GM23338 (cell line): ENCODE measurements at regions not wholly inside any gene's neighbourhood (a gene's known extent, or its start where the extent isn't known, plus 50 kb on each side); places are given as distances from the start of the nearest gene placed in this dataset.
A peak's percentile ranks its signal among the peaks of the same experiment; 100 is the strongest.

Source experiments
- ATAC-seq: fragments of 200-7000 bp; cut with Tn5 transposase; 3 replicates; pipeline ENCODE4 v1.9.1; 2020
- DNase-seq: peaks from one replicate; pipeline ENCODE4 v3.0.0-alpha.2; 2015; ENCODE audit warnings: low spot score
- H2AFZ ChIP-seq: fragments of 200-600 bp; sonication (generic); 2 replicates; pipeline ENCODE4 v1.8.0; 2016; ENCODE audit warnings: antibody characterized with exemption, mild to moderate bottlenecking, moderate library complexity
- H3F3A ChIP-seq: fragments of 200-600 bp; sonication (generic); replicated peaks from 2 replicates; pipeline ENCODE4 v1.8.0; 2017; ENCODE audit warnings: antibody characterized with exemption, mixed run types, low read depth
- H3K27ac ChIP-seq: fragments of 200-600 bp; sonication (generic); 2 replicates; pipeline ENCODE4 v1.6.1; 2016; ENCODE audit warnings: low read depth
- H3K27me3 ChIP-seq: fragments of 200-600 bp; sonication (generic); 2 replicates; pipeline ENCODE4 v1.8.0; 2016; ENCODE audit warnings: mild to moderate bottlenecking, mixed run types, moderate library complexity; ENCODE audit not compliant: insufficient read depth
- H3K36me3 ChIP-seq: fragments of 200-600 bp; sonication (generic); 2 replicates; pipeline ENCODE4 v1.8.0; 2016; ENCODE audit warnings: mild to moderate bottlenecking; ENCODE audit not compliant: insufficient read depth
- H3K4me1 ChIP-seq: fragments of 200-600 bp; sonication (generic); 2 replicates; pipeline ENCODE4 v1.8.0; 2016; ENCODE audit warnings: mild to moderate bottlenecking, moderate library complexity; ENCODE audit not compliant: insufficient read depth
- H3K4me2 ChIP-seq: fragments of 200-600 bp; sonication (generic); 2 replicates; pipeline ENCODE4 v1.7.1; 2017; ENCODE audit warnings: mixed run types
- H3K4me3 ChIP-seq: fragments of 200-600 bp; sonication (generic); 2 replicates; pipeline ENCODE4 v1.6.1; 2016; ENCODE audit warnings: mixed run types
- H3K79me2 ChIP-seq: fragments of 200-600 bp; sonication (generic); replicated peaks from 2 replicates; pipeline ENCODE4 v1.8.0; 2017; ENCODE audit warnings: mild to moderate bottlenecking; ENCODE audit not compliant: insufficient read depth
- H3K9me2 ChIP-seq: fragments of 200-600 bp; sonication (generic); 2 replicates; pipeline ENCODE4 v1.8.0; 2017; ENCODE audit not compliant: insufficient read depth
- H4K20me1 ChIP-seq: fragments of 200-600 bp; sonication (generic); replicated peaks from 2 replicates; pipeline ENCODE4 v1.8.0; 2017; ENCODE audit warnings: mild to moderate bottlenecking; ENCODE audit not compliant: insufficient read depth
- H3K27ac Mint-ChIP-seq: 2 replicates; pipeline ENCODE4 v1.8.0; 2020; ENCODE audit warnings: inconsistent platforms, mild to moderate bottlenecking, moderate library complexity, mixed read lengths
- H3K27me3 Mint-ChIP-seq: 3 replicates; pipeline ENCODE4 v1.8.0; 2022; ENCODE audit warnings: low read depth, mild to moderate bottlenecking, moderate library complexity, mixed read lengths, inconsistent platforms; ENCODE audit not compliant: insufficient read depth, poor library complexity
- H3K36me3 Mint-ChIP-seq: 3 replicates; pipeline ENCODE4 v1.8.0; 2021; ENCODE audit warnings: low read depth, mild to moderate bottlenecking, inconsistent platforms, moderate library complexity, mixed read lengths
- H3K4me1 Mint-ChIP-seq: 3 replicates; pipeline ENCODE4 v1.8.0; 2020; ENCODE audit warnings: mild to moderate bottlenecking, inconsistent platforms, mixed read lengths
- H3K4me3 Mint-ChIP-seq: 3 replicates; pipeline ENCODE4 v1.8.0; 2021; ENCODE audit warnings: moderate library complexity, mild to moderate bottlenecking, inconsistent platforms, mixed read lengths
- H3K9me3 Mint-ChIP-seq: 3 replicates; pipeline ENCODE4 v1.8.0; 2020; ENCODE audit warnings: moderate library complexity, mild to moderate bottlenecking, inconsistent platforms, mixed read lengths
- POLR2AphosphoS5 ChIP-seq: IDR thresholded peaks from 2 replicates; pipeline ENCODE4 v1.6.1; 2016; ENCODE audit warnings: antibody characterized with exemption, low read depth
- STAT1 ChIP-seq: IDR thresholded peaks from one replicate; pipeline ENCODE4 v1.6.1; 2016; ENCODE audit warnings: antibody characterized with exemption; ENCODE audit not compliant: unreplicated experiment
- ZNF114 ChIP-seq: fragments of 250-450 bp; sonication (Bioruptor Pico); IDR thresholded peaks from 2 replicates; pipeline ENCODE4 v1.5.0; 2020; ENCODE audit warnings: mild to moderate bottlenecking, moderate library complexity
- TF ChIP-seq, protein P1 (sequence below): IDR thresholded peaks from 2 replicates; pipeline ENCODE4 v1.6.1; 2016; ENCODE audit warnings: antibody characterized with exemption
- TF ChIP-seq, protein P2 (sequence below): fragments of 250-450 bp; sonication (Bioruptor Pico); IDR thresholded peaks from 2 replicates; pipeline ENCODE4 v1.5.0; 2020; ENCODE audit warnings: mild to moderate bottlenecking, moderate library complexity
- TF ChIP-seq, protein P3 (sequence below), 2 experiments: fragments of 200-600 bp in 1 of 2; sonication (generic) in 1 of 2; conservative IDR thresholded peaks; 2 replicates each; pipeline versions ENCODE4 v1.5.1 to v1.6.1; 2016 to 2017; ENCODE audit warnings: antibody characterized with exemption in 2 of 2, low read depth in 2 of 2, mild to moderate bottlenecking in 2 of 2, moderate library complexity in 1 of 2

DNA sequence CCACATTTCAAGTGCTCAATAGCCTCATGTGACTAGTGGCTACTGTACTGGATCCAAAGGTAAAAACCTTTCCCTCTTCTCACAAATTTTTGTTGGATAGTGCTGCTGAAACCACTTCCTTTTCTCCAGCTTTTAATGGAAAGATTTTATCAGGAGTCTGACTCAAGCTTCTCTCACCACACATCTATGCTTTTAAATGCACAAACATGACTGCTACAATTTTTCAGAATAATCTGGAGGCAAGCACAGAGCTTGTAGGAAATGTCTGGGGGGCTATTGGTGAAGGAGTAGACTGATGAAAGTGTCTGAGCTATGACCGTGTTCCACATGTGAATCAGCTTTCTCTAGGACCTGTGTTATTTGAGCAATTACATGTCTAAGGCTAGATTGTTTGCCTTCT, 101.1 kb upstream of the FAT3 start:
- Histone ChIP-seq H3K27ac (no peak overlapping the region), H3K36me3 (no peaks in the 10 kb centered on the region), H3F3A (no peaks in the 10 kb centered on the region), H3K27me3 (no peaks in the 10 kb centered on the region), H3K9me2 (peaks cover 5% of the 10 kb centered on the region; the same call in 1 of the 2 replicates), H3K4me3 (no peak overlapping the region), H4K20me1 (no peaks in the 10 kb centered on the region), H3K79me2 (no peaks in the 10 kb centered on the region), H3K4me2 (no peak overlapping the region), H3K4me1 (no peaks in the 10 kb centered on the region; the same call in 1 of the 2 replicates), H2AFZ (peak overlapping the region; percentile 57; the same call in 1 of the 2 replicates)
- H3K36me3 Mint-ChIP-seq: no peaks in the 10 kb centered on the region
- H3K27ac Mint-ChIP-seq: no peak overlapping the region
- H3K9me3 Mint-ChIP-seq: no peaks in the 10 kb centered on the region; the same call in 2 of the 3 replicates
- H3K27me3 Mint-ChIP-seq: no peaks in the 10 kb centered on the region
- peaks cover 7% of the 10 kb centered on the region for H3K4me1 Mint-ChIP-seq
- no peak for DNase-seq
- H3K4me3 Mint-ChIP-seq: no peak overlapping the region
- ATAC-seq: no peak
- TF ChIP-seq, protein P1, sequence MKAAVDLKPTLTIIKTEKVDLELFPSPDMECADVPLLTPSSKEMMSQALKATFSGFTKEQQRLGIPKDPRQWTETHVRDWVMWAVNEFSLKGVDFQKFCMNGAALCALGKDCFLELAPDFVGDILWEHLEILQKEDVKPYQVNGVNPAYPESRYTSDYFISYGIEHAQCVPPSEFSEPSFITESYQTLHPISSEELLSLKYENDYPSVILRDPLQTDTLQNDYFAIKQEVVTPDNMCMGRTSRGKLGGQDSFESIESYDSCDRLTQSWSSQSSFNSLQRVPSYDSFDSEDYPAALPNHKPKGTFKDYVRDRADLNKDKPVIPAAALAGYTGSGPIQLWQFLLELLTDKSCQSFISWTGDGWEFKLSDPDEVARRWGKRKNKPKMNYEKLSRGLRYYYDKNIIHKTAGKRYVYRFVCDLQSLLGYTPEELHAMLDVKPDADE: no peak

DNA sequence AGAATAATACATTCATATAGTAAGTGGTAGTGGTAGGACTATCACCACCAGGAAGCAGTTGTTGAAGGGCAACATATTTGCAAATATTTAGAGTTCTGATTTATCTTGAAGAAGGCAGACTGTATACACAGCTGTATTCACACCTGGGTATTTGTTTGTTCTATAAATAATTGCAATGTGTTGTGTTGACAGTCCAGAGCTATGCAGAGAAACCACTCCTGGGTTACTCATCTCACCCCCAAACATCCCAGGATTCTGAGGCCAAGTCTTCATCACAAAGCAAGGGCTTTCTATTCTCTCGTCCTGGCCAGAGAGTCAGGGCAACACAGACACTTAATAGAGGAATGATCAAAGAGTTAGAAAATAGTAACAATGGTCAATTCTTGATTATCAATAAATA, 102.1 kb upstream of the FAT3 start:
- no peaks in the 10 kb centered on the region for H3F3A ChIP-seq
- Mint-ChIP-seq H3K4me3 (no peak overlapping the region), H3K27ac (no peak overlapping the region), H3K9me3 (no peaks in the 10 kb centered on the region; the same call in 2 of the 3 replicates), H3K36me3 (no peaks in the 10 kb centered on the region), H3K4me1 (peaks cover 7% of the 10 kb centered on the region), H3K27me3 (no peaks in the 10 kb centered on the region)
- DNase-seq (no peak), ATAC-seq (no peak)
- no peaks in the 10 kb centered on the region for H3K36me3 ChIP-seq
- H2AFZ ChIP-seq: no peak overlapping the region
- H3K9me2 ChIP-seq: peaks cover 5% of the 10 kb centered on the region; the same call in 1 of the 2 replicates
- H3K79me2 ChIP-seq: no peaks in the 10 kb centered on the region
- no peak overlapping the region for H3K4me2 ChIP-seq
- no peaks in the 10 kb centered on the region for H3K27me3 ChIP-seq
- no peak overlapping the region for H3K27ac ChIP-seq
- TF ChIP-seq, protein P2, sequence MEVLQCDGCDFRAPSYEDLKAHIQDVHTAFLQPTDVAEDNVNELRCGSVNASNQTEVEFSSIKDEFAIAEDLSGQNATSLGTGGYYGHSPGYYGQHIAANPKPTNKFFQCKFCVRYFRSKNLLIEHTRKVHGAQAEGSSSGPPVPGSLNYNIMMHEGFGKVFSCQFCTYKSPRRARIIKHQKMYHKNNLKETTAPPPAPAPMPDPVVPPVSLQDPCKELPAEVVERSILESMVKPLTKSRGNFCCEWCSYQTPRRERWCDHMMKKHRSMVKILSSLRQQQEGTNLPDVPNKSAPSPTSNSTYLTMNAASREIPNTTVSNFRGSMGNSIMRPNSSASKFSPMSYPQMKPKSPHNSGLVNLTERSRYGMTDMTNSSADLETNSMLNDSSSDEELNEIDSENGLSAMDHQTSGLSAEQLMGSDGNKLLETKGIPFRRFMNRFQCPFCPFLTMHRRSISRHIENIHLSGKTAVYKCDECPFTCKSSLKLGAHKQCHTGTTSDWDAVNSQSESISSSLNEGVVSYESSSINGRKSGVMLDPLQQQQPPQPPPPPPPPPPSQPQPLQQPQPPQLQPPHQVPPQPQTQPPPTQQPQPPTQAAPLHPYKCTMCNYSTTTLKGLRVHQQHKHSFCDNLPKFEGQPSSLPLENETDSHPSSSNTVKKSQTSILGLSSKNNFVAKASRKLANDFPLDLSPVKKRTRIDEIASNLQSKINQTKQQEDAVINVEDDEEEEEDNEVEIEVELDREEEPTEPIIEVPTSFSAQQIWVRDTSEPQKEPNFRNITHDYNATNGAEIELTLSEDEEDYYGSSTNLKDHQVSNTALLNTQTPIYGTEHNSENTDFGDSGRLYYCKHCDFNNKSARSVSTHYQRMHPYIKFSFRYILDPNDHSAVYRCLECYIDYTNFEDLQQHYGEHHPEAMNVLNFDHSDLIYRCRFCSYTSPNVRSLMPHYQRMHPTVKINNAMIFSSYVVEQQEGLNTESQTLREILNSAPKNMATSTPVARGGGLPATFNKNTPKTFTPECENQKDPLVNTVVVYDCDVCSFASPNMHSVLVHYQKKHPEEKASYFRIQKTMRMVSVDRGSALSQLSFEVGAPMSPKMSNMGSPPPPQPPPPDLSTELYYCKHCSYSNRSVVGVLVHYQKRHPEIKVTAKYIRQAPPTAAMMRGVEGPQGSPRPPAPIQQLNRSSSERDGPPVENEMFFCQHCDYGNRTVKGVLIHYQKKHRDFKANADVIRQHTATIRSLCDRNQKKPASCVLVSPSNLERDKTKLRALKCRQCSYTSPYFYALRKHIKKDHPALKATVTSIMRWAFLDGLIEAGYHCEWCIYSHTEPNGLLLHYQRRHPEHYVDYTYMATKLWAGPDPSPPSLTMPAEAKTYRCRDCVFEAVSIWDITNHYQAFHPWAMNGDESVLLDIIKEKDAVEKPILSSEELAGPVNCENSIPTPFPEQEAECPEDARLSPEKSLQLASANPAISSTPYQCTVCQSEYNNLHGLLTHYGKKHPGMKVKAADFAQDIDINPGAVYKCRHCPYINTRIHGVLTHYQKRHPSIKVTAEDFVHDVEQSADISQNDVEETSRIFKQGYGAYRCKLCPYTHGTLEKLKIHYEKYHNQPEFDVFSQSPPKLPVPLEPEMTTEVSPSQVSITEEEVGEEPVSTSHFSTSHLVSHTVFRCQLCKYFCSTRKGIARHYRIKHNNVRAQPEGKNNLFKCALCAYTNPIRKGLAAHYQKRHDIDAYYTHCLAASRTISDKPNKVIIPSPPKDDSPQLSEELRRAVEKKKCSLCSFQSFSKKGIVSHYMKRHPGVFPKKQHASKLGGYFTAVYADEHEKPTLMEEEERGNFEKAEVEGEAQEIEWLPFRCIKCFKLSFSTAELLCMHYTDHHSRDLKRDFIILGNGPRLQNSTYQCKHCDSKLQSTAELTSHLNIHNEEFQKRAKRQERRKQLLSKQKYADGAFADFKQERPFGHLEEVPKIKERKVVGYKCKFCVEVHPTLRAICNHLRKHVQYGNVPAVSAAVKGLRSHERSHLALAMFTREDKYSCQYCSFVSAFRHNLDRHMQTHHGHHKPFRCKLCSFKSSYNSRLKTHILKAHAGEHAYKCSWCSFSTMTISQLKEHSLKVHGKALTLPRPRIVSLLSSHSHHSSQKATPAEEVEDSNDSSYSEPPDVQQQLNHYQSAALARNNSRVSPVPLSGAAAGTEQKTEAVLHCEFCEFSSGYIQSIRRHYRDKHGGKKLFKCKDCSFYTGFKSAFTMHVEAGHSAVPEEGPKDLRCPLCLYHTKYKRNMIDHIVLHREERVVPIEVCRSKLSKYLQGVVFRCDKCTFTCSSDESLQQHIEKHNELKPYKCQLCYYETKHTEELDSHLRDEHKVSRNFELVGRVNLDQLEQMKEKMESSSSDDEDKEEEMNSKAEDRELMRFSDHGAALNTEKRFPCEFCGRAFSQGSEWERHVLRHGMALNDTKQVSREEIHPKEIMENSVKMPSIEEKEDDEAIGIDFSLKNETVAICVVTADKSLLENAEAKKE: no peak
- no peak for TF ChIP-seq ZNF114 (CRISPR knock-in tag)
- TF ChIP-seq POLR2AphosphoS5: no peak
- TF ChIP-seq STAT1: no peak
- TF ChIP-seq, protein P3, sequence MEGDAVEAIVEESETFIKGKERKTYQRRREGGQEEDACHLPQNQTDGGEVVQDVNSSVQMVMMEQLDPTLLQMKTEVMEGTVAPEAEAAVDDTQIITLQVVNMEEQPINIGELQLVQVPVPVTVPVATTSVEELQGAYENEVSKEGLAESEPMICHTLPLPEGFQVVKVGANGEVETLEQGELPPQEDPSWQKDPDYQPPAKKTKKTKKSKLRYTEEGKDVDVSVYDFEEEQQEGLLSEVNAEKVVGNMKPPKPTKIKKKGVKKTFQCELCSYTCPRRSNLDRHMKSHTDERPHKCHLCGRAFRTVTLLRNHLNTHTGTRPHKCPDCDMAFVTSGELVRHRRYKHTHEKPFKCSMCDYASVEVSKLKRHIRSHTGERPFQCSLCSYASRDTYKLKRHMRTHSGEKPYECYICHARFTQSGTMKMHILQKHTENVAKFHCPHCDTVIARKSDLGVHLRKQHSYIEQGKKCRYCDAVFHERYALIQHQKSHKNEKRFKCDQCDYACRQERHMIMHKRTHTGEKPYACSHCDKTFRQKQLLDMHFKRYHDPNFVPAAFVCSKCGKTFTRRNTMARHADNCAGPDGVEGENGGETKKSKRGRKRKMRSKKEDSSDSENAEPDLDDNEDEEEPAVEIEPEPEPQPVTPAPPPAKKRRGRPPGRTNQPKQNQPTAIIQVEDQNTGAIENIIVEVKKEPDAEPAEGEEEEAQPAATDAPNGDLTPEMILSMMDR (conservative IDR thresholded peaks at IDR 0.05; ENCODE audit: low read depth in 2 of 2): no peak
- H4K20me1 ChIP-seq: no peaks in the 10 kb centered on the region
- no peak overlapping the region for H3K4me3 ChIP-seq
- H3K4me1 ChIP-seq: no peaks in the 10 kb centered on the region; the same call in 1 of the 2 replicates
